HG02852 (cell line): ENCODE measurements at regions not wholly inside any gene's neighbourhood (a gene's known extent, or its start where the extent isn't known, plus 50 kb on each side); places are given as distances from the start of the nearest gene placed in this dataset.
"Not testable (repeated sequence)": the region's sequence is repeated elsewhere in the genome, so short reads cannot be mapped to it uniquely, and the experiment has no call there.

ENCODE experiments used
- ATAC-seq: cut with Tn5 transposase; IDR thresholded peaks from one replicate; pipeline ENCODE4 v1.9.1; 2021; ENCODE audit warnings: mild to moderate bottlenecking, moderate library complexity; ENCODE audit not compliant: unreplicated experiment

- ATAC-seq: no peak
These were observed 123.6 kb upstream of the KCNJ6 start for GRCh38 chr21:38039841-38040240.

- no peak for ATAC-seq
These were observed 125.2 kb upstream of the KCNJ6 start for GRCh38 chr21:38041493-38041892.

GRCh38 chr21:38042246-38042645, 126.0 kb upstream of the KCNJ6 start:
- ATAC-seq: no peak

GRCh38 chr21:38048167-38048566, 131.9 kb upstream of the KCNJ6 start:
- no peak for ATAC-seq

- ATAC-seq: no peak
These were observed 138.1 kb upstream of the KCNJ6 start for GRCh38 chr21:38054334-38054733.

- no peak for ATAC-seq
These were observed 140.2 kb upstream of the KCNJ6 start for GRCh38 chr21:38056481-38056880.

- no peak for ATAC-seq
These were observed 141.4 kb upstream of the KCNJ6 start for GRCh38 chr21:38057626-38058025.

- ATAC-seq: no peak
These were observed 144.3 kb upstream of the KCNJ6 start for GRCh38 chr21:38060533-38060932.

- no peak for ATAC-seq
These were observed 151.0 kb upstream of the KCNJ6 start for GRCh38 chr21:38067086-38067739.

- ATAC-seq: no peak
These were observed 156.2 kb upstream of the KCNJ6 start for GRCh38 chr21:38072489-38072888.

GRCh38 chr21:38075833-38076587, 159.8 kb upstream of the KCNJ6 start:
- ATAC-seq: no peak

GRCh38 chr21:38077569-38077968, 161.3 kb upstream of the KCNJ6 start:
- no peak for ATAC-seq

GRCh38 chr21:38080888-38081287, 164.6 kb upstream of the KCNJ6 start:
- no peak for ATAC-seq

GRCh38 chr21:38081708-38082107, 165.5 kb upstream of the KCNJ6 start:
- no peak for ATAC-seq

- no peak for ATAC-seq
These were observed 166.8 kb upstream of the KCNJ6 start for GRCh38 chr21:38082936-38083485.

GRCh38 chr21:38083535-38083934, 167.3 kb upstream of the KCNJ6 start:
- ATAC-seq: no peak

- ATAC-seq: no peak
These were observed 170.2 kb upstream of the KCNJ15 start for GRCh38 chr21:38086580-38086979.

GRCh38 chr21:38088916-38089762, 167.7 kb upstream of the KCNJ15 start:
- ATAC-seq: no peak

- ATAC-seq: no peak
These were observed 167.1 kb upstream of the KCNJ15 start for GRCh38 chr21:38089763-38090046.

- ATAC-seq: not testable (repeated sequence)
These were observed 165.7 kb upstream of the KCNJ15 start for GRCh38 chr21:38091061-38091460.

- no peak for ATAC-seq
These were observed 164.7 kb upstream of the KCNJ15 start for GRCh38 chr21:38092051-38092450.

GRCh38 chr21:38095220-38095619, 161.6 kb upstream of the KCNJ15 start:
- ATAC-seq: no peak
